ENCODE measurements at regions not wholly inside any gene's neighbourhood (a gene's known extent, or its start where the extent isn't known, plus 50 kb on each side); places are given as distances from the start of the nearest gene placed in this dataset.

DNA sequence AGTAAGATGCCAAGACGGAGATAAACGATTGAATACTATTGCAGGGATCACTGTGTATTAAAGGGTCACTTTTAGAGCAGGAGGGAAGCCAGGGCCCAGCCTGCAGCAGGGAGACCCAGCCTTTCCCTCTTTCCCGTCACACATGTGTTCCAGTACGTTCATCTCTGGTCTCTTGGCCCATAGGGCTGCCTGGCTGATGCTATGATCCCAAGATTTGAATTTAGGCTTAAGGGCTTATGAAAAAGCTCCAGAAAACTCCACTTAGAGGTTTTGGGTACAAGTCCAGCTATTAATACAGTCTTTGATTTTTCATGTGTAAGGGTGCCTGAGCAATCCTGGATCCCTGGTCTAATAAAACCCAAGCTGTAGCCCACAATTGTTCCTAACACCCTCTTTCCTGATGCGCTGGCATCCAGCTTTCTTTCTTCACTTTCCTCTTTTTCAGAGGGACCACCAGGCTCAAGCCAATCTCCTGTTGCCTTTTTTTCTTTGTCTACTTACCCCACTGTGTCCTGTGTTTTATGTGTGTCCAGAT, 359.6 kb upstream of the USP24 start:
- H3K27ac ChIP-seq, result peak overlapping the region in 1 of 2 donors; percentile 56
- TF ChIP-seq, protein P1, sequence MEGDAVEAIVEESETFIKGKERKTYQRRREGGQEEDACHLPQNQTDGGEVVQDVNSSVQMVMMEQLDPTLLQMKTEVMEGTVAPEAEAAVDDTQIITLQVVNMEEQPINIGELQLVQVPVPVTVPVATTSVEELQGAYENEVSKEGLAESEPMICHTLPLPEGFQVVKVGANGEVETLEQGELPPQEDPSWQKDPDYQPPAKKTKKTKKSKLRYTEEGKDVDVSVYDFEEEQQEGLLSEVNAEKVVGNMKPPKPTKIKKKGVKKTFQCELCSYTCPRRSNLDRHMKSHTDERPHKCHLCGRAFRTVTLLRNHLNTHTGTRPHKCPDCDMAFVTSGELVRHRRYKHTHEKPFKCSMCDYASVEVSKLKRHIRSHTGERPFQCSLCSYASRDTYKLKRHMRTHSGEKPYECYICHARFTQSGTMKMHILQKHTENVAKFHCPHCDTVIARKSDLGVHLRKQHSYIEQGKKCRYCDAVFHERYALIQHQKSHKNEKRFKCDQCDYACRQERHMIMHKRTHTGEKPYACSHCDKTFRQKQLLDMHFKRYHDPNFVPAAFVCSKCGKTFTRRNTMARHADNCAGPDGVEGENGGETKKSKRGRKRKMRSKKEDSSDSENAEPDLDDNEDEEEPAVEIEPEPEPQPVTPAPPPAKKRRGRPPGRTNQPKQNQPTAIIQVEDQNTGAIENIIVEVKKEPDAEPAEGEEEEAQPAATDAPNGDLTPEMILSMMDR (IDR thresholded peaks at IDR 0.05), result no peak
- TF ChIP-seq POLR2A (IDR thresholded peaks at IDR 0.05) (no peak), POLR2AphosphoS5 (IDR thresholded peaks at IDR 0.05) (no peak)
- no peak overlapping the region for H3K4me3 ChIP-seq
- H3K4me1 ChIP-seq (replicated peaks), result no peaks in the 10 kb centered on the region
- 81% methylated on average over 5 of the region's 5 CpGs for WGBS
- H3K9me3 ChIP-seq, result no peaks in the 10 kb centered on the region
- H3K36me3 ChIP-seq, result no peaks in the 10 kb centered on the region
- no peak for DNase-seq (ENCODE audit: low spot score)
- no peaks in the 10 kb centered on the region for H3K27me3 ChIP-seq (replicated peaks; ENCODE audit: insufficient read depth)
- intact Hi-C loops (cut with DNase I), result loop anchor here (5.0 kb wide), 4 partner anchors 112 to 1003 kb away; partner anchors contain the start of gene PLPP3

DNA sequence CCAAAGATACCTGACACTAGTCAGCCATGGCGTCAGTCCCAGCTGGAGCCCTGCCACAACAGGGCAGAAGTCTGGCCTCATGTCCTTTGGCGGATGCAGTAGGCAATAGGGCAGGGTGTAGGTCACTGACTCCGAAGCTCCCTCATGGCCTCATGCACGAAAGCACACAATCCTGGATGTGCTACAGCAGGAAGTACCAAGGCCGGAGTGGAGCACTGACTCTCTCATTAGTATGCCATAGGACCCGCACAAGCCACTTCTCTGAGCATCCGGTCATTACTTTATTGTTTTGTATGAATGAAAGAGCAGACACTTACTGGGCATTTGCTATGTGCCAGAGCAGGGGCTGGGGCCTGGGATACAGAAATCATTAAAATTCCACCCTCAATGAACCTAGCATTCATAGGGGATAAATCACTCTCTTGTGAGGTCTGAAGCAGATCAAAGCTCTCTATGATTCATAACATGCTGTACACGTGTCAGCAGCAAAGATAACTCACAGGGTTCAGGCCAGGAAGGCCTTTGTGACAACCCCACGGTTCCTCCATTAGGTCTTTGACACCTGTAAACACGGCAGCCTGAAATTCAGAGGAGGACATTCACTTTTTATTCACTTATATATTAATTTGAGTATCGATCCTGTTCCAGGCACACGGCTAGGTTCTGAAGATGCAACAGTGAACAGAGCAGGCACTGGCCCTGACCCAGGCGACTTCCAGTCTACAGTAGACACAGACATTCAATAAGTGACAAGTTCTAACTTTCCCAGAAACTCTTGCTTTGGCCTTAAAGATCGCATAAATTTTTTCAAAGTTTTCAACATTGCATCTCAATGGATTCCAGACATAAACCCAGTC, 357.9 kb upstream of the USP24 start:
- H3K9me3 ChIP-seq, result no peaks in the 10 kb centered on the region
- no peak for DNase-seq (ENCODE audit: low spot score)
- TF ChIP-seq, protein P1 (IDR thresholded peaks at IDR 0.05), result no peak
- TF ChIP-seq POLR2A (IDR thresholded peaks at IDR 0.05), result no peak
- TF ChIP-seq POLR2AphosphoS5 (IDR thresholded peaks at IDR 0.05), result no peak
- 83% methylated on average over 14 of the region's 14 CpGs for WGBS
- no peaks in the 10 kb centered on the region for H3K4me1 ChIP-seq (replicated peaks)
- no peak overlapping the region for H3K27ac ChIP-seq
- no peak overlapping the region for H3K4me3 ChIP-seq
- intact Hi-C loops (cut with DNase I), result no loop called here
- H3K27me3 ChIP-seq (replicated peaks; ENCODE audit: insufficient read depth), result no peaks in the 10 kb centered on the region
- no peaks in the 10 kb centered on the region for H3K36me3 ChIP-seq

DNA sequence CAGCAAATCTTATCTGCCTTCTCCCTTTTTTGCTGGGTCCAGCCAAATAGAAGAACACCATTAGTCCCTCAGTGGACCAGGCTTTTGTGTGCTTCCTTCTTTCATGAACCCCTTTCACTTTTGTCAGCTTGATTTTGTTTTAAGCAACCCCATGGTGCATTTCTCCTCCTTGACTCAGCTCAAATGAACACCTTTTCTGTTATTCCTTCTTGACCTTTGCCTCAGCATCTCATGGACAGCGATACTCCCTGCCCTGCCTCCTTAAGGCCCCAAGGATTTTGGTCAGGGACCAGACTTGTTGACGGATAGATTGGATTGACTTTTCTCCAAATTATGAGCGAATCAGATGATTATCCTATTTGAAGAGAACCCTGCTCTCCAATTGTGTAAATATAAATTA, 356.6 kb upstream of the USP24 start:
- 99% methylated on average over 3 of the region's 3 CpGs for WGBS
- TF ChIP-seq POLR2AphosphoS5 (IDR thresholded peaks at IDR 0.05), result no peak
- TF ChIP-seq, protein P1 (IDR thresholded peaks at IDR 0.05), result no peak
- TF ChIP-seq POLR2A (IDR thresholded peaks at IDR 0.05), result no peak
- intact Hi-C loops (cut with DNase I), result no loop called here
- no peaks in the 10 kb centered on the region for H3K9me3 ChIP-seq
- no peak overlapping the region for H3K4me3 ChIP-seq
- no peaks in the 10 kb centered on the region for H3K27me3 ChIP-seq (replicated peaks; ENCODE audit: insufficient read depth)
- no peaks in the 10 kb centered on the region for H3K36me3 ChIP-seq
- H3K27ac ChIP-seq, result no peak overlapping the region
- H3K4me1 ChIP-seq (replicated peaks), result no peaks in the 10 kb centered on the region
- no peak for DNase-seq (ENCODE audit: low spot score)

DNA sequence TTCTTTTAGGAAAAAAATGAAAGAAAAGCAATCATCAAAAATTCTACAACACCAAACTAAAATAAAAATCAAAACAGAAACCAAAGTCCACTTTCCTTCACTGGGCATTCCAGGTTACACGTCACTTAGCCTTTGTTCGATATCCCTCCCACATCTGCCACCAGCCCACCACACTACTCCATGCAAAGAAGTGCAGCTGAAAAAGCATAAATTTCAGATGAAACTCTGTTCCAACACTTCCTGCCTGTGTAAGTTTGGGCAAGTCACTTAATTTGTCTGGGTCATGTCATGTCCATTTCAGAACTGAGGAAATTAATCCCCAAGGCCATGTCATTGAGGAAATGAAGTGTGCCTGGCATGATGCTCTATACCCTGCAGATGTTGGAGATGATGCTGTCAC, 354.3 kb upstream of the USP24 start:
- H3K4me3 ChIP-seq, result no peak overlapping the region
- H3K9me3 ChIP-seq, result no peaks in the 10 kb centered on the region
- no peaks in the 10 kb centered on the region for H3K27me3 ChIP-seq (replicated peaks; ENCODE audit: insufficient read depth)
- no peak overlapping the region for H3K27ac ChIP-seq
- H3K4me1 ChIP-seq (replicated peaks), result no peaks in the 10 kb centered on the region
- no peaks in the 10 kb centered on the region for H3K36me3 ChIP-seq
- intact Hi-C loops (cut with DNase I), result no loop called here
- WGBS, result 89% methylated on average over 2 of the region's 2 CpGs
- no peak for DNase-seq (ENCODE audit: low spot score)
- TF ChIP-seq, protein P1 (IDR thresholded peaks at IDR 0.05), result no peak
- TF ChIP-seq POLR2A (IDR thresholded peaks at IDR 0.05) (no peak), POLR2AphosphoS5 (IDR thresholded peaks at IDR 0.05) (no peak)

DNA sequence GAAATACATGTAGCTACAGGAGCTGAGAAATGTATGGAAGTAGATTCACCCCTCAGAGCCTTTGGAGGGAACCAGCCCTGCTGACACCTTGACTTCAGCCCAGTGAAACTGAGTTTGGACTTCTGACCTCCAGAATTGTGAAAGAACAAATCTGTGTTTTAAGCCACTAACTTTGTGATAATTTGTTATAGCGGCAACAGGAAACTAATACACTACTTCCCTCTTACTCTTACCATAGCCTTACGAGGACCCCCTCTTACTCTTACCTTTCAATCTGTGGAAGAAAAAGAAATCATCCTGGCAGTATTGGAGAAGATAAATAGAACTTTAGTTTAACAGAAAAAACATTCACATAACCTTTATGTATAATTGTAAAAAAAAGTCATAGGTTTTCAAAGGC, 353.6 kb upstream of the USP24 start:
- WGBS, result 90% methylated on average over 2 of the region's 2 CpGs
- Histone ChIP-seq H3K27ac (no peak overlapping the region), H3K4me3 (no peak overlapping the region), H3K36me3 (no peaks in the 10 kb centered on the region), H3K4me1 (replicated peaks) (no peaks in the 10 kb centered on the region), H3K9me3 (no peaks in the 10 kb centered on the region), H3K27me3 (replicated peaks; ENCODE audit: insufficient read depth) (no peaks in the 10 kb centered on the region)
- DNase-seq (ENCODE audit: low spot score), result no peak
- intact Hi-C loops (cut with DNase I), result no loop called here
- TF ChIP-seq, protein P1 (IDR thresholded peaks at IDR 0.05), result no peak
- TF ChIP-seq POLR2AphosphoS5 (IDR thresholded peaks at IDR 0.05), result no peak
- no peak for TF ChIP-seq POLR2A (IDR thresholded peaks at IDR 0.05)

All from prostate gland (tissue), 2 donors.